ENCODE measurements at regions not wholly inside any gene's neighbourhood (a gene's known extent, or its start where the extent isn't known, plus 50 kb on each side); places are given as distances from the start of the nearest gene placed in this dataset.

DNA sequence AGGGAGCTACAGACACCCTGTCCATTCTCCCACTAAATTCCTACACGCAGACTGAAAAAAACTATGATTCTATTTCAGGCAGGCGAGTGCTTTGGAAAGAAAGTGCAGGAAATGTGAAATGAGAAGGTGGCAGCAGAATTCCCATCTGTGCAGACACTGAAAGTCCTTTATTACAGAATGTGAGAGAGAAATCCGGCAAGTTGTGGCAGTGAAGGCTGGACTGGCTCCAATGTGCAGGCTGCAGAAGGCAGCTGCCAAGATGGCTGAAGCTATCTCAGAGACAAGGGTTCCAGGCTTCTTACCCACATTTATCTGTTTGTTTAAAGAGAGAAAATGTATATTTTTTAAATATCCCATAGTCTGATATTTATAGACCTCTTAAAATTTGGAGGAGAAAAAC is 161.8 kb upstream of the VLDLR start:
- intact Hi-C loops (cut with DNase I), result loop anchor here in 1 of 2 donors (10.0 kb wide), 1 partner anchor 265 kb away; no protein-coding TSS in a partner anchor
- no peak for ATAC-seq
- no peak for DNase-seq
- Histone ChIP-seq H3K27me3 (ENCODE audit: insufficient read depth in 3 of 3, low read length in 2 of 3) (no peaks in the 10 kb centered on the region), H3K4me3 (no peak overlapping the region), H3K36me3 (ENCODE audit: insufficient read depth in 1 of 2, low read depth in 1 of 2) (no peaks in the 10 kb centered on the region), H3K27ac (no peak overlapping the region), H3K4me1 (no peaks in the 10 kb centered on the region), H3K9me3 (no peaks in the 10 kb centered on the region)
- TF ChIP-seq, protein P1, sequence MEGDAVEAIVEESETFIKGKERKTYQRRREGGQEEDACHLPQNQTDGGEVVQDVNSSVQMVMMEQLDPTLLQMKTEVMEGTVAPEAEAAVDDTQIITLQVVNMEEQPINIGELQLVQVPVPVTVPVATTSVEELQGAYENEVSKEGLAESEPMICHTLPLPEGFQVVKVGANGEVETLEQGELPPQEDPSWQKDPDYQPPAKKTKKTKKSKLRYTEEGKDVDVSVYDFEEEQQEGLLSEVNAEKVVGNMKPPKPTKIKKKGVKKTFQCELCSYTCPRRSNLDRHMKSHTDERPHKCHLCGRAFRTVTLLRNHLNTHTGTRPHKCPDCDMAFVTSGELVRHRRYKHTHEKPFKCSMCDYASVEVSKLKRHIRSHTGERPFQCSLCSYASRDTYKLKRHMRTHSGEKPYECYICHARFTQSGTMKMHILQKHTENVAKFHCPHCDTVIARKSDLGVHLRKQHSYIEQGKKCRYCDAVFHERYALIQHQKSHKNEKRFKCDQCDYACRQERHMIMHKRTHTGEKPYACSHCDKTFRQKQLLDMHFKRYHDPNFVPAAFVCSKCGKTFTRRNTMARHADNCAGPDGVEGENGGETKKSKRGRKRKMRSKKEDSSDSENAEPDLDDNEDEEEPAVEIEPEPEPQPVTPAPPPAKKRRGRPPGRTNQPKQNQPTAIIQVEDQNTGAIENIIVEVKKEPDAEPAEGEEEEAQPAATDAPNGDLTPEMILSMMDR (IDR thresholded peaks at IDR 0.05), result no peak
- WGBS, 3 donors, result 35 to 50% (median 43%) methylated on average over 3 of the region's 3 CpGs

DNA sequence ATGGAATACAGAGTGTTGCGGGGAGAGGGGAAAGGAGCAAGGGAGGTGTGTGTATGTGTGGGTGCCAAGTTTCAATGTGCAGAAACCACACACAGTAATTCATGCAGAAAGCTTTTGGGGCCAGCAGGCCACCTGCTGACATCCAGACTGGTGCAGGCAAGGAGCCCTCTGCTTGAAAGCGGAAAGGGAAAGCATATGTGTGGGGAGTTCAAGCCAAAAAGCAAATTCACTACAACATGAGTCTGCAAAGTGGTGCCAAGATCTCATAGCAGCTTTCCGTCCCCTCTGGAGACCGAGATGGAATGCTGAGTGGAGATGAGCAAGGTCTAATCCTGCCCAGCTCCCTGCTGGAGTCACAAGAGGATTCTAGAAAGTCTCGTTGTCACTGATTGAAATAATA is 159.7 kb upstream of the VLDLR start:
- no peaks in the 10 kb centered on the region for H3K36me3 ChIP-seq (ENCODE audit: insufficient read depth in 1 of 2, low read depth in 1 of 2)
- TF ChIP-seq, protein P1 (IDR thresholded peaks at IDR 0.05), result no peak
- no peak overlapping the region for H3K27ac ChIP-seq
- intact Hi-C loops (cut with DNase I), result loop anchor here in 1 of 2 donors (10.0 kb wide), 1 partner anchor 263 kb away; no protein-coding TSS in a partner anchor
- no peak for DNase-seq
- H3K4me3 ChIP-seq, result no peak overlapping the region
- WGBS, 3 donors, result 38 to 60% (median 39%) methylated on average over 5 of the region's 5 CpGs
- no peaks in the 10 kb centered on the region for H3K27me3 ChIP-seq (ENCODE audit: insufficient read depth in 3 of 3, low read length in 2 of 3)
- no peak for ATAC-seq
- peaks cover 8% of the 10 kb centered on the region for H3K4me1 ChIP-seq
- no peaks in the 10 kb centered on the region for H3K9me3 ChIP-seq

DNA sequence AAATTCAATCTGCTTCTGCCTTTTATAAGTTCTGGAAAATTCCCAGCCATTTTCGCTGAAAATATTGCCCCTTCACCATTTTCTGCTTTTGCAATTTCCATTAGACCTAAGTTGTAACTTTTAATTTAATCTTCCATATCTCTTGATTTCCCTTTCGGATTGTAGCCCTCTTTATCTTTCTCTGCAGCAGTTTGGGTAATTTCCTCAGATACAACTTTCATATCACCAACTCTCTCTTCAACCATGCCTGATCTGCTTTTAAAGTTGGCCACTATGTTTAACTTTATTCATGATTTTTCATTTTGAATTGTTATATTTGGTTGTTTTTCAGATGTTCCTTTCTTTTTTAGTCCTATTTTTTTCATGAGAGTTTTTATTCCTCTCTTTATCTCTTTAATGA is 157.0 kb upstream of the VLDLR start:
- 89 to 98% (median 97%) methylated on average over 2 of the region's 2 CpGs for WGBS, 3 donors
- no peaks in the 10 kb centered on the region for H3K27me3 ChIP-seq (ENCODE audit: insufficient read depth in 3 of 3, low read length in 2 of 3)
- TF ChIP-seq, protein P1 (IDR thresholded peaks at IDR 0.05), result no peak
- ATAC-seq (no peak), DNase-seq (no peak)
- no peaks in the 10 kb centered on the region for H3K9me3 ChIP-seq
- H3K4me1 ChIP-seq, result peaks cover 8% of the 10 kb centered on the region
- no peak overlapping the region for H3K4me3 ChIP-seq
- H3K27ac ChIP-seq, result no peak overlapping the region
- intact Hi-C loops (cut with DNase I), result loop anchor here in 1 of 2 donors (10.0 kb wide), 1 partner anchor 260 kb away; no protein-coding TSS in a partner anchor
- no peaks in the 10 kb centered on the region for H3K36me3 ChIP-seq (ENCODE audit: insufficient read depth in 1 of 2, low read depth in 1 of 2)

DNA sequence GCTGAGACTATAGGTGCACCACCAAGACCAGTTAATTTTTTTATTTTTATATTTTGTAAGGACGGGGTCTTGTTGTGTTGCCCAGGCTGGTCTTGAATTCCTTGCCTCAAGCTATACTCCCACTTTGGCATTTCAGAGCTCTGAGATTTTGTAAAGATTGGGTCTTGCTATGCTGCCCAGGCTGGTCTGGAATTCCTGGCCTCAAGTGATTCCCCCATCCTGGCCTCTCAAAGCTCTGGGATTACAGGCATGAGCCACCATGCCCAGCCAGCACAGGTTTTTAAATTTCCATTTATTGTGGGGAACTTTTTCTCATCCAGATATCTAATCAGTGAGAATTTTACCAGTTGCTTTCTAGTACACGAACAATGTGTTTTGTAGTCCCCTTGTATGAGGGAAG is 156.1 kb upstream of the VLDLR start:
- Histone ChIP-seq H3K27me3 (ENCODE audit: insufficient read depth in 3 of 3, low read length in 2 of 3) (no peaks in the 10 kb centered on the region), H3K36me3 (ENCODE audit: insufficient read depth in 1 of 2, low read depth in 1 of 2) (no peaks in the 10 kb centered on the region), H3K9me3 (no peaks in the 10 kb centered on the region), H3K27ac (no peak overlapping the region), H3K4me1 (peaks cover 8% of the 10 kb centered on the region), H3K4me3 (no peak overlapping the region)
- no peak for ATAC-seq
- intact Hi-C loops (cut with DNase I), result loop anchor here in 1 of 2 donors (10.0 kb wide), 1 partner anchor 259 kb away; no protein-coding TSS in a partner anchor
- DNase-seq, result no peak
- TF ChIP-seq, protein P1 (IDR thresholded peaks at IDR 0.05), result no peak
- 95 to 97% (median 96%) methylated on average over 2 of the region's 2 CpGs for WGBS, 3 donors

DNA sequence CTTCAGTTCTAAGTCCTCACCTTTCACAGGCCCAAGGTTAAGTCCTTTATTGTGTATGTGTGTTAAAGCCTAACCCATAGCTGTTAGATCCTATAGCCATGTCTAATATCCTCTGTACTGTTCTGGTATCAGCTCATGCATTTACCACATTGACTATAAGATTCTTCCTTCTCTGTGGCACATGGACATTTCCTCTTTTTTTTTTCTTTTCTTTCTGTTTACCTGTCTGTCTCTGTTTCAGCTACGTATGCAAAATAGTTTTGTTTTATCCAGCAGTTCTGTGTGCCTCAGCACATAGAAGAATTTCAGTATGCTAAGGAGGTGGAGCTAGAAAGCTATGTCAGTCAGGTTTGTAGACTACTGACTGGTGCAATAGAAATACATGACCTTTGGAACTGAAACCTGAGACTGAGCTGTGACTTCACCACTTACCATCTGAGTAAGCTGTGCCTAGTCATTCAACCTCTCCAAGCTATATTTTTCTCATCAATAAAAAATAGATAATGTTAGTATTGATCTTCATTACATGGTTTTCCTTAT is 155.6 kb upstream of the VLDLR start:
- peaks cover 8% of the 10 kb centered on the region for H3K4me1 ChIP-seq
- H3K9me3 ChIP-seq, result no peaks in the 10 kb centered on the region
- WGBS, 3 donors, result 35 to 58% (median 46%) methylated on average over 1 of the region's 1 CpG
- H3K27ac ChIP-seq, result no peak overlapping the region
- DNase-seq (no peak), ATAC-seq (peak; percentile 90 to 98 (median 94))
- no peaks in the 10 kb centered on the region for H3K36me3 ChIP-seq (ENCODE audit: insufficient read depth in 1 of 2, low read depth in 1 of 2)
- H3K4me3 ChIP-seq, result no peak overlapping the region
- H3K27me3 ChIP-seq (ENCODE audit: insufficient read depth in 3 of 3, low read length in 2 of 3), result no peaks in the 10 kb centered on the region
- TF ChIP-seq, protein P1 (IDR thresholded peaks at IDR 0.05), result no peak
- intact Hi-C loops (cut with DNase I), result loop anchor here in 1 of 2 donors (10.0 kb wide), 1 partner anchor 259 kb away; no protein-coding TSS in a partner anchor
